ENCODE measurements at regions not wholly inside any gene's neighbourhood (a gene's known extent, or its start where the extent isn't known, plus 50 kb on each side); places are given as distances from the start of the nearest gene placed in this dataset.

DNA sequence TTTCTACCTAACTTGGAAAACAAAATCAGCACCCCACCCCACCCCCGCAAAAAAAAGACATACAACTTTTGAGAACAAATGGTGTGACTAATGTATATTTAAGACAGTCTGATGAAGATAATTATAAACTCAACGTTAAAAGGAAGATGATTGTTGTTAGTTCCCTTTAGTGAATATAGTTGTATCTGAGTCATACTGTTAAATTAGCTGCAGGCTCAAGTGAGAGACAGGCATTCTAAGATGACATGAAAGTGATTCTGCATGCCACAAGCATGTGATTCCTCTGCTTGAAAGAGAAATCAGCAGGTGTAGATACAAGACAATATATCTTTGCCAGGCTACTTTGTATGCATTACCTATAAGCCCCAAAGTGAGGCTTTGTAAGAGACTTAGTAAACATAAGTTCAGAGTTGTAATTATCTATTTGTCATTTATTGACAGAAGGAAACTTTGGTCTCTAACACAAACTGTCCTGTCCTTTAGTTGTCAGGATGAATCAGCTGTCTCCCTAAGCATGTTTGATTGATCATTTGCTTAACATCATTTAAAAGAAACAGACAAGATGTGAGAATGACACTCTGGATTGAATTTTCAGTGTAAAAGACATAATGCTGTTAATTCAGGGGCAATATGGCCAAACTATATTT lies 319.4 kb upstream of the HTR2A start:
- ATAC-seq (no peak), DNase-seq (no peak)
- no peaks in the 10 kb centered on the region for H3K36me3 ChIP-seq (ENCODE audit: low read depth)
- intact Hi-C loops (cut with DNase I, micrococcal nuclease) = no loop called here
- H3K4me1 ChIP-seq (ENCODE audit: low read depth) = no peaks in the 10 kb centered on the region
- peaks cover 3% of the 10 kb centered on the region for H3K9me3 ChIP-seq
- H3K4me3 ChIP-seq = no peak overlapping the region
- TF ChIP-seq, protein P1, sequence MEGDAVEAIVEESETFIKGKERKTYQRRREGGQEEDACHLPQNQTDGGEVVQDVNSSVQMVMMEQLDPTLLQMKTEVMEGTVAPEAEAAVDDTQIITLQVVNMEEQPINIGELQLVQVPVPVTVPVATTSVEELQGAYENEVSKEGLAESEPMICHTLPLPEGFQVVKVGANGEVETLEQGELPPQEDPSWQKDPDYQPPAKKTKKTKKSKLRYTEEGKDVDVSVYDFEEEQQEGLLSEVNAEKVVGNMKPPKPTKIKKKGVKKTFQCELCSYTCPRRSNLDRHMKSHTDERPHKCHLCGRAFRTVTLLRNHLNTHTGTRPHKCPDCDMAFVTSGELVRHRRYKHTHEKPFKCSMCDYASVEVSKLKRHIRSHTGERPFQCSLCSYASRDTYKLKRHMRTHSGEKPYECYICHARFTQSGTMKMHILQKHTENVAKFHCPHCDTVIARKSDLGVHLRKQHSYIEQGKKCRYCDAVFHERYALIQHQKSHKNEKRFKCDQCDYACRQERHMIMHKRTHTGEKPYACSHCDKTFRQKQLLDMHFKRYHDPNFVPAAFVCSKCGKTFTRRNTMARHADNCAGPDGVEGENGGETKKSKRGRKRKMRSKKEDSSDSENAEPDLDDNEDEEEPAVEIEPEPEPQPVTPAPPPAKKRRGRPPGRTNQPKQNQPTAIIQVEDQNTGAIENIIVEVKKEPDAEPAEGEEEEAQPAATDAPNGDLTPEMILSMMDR (IDR thresholded peaks at IDR 0.05) = no peak

DNA sequence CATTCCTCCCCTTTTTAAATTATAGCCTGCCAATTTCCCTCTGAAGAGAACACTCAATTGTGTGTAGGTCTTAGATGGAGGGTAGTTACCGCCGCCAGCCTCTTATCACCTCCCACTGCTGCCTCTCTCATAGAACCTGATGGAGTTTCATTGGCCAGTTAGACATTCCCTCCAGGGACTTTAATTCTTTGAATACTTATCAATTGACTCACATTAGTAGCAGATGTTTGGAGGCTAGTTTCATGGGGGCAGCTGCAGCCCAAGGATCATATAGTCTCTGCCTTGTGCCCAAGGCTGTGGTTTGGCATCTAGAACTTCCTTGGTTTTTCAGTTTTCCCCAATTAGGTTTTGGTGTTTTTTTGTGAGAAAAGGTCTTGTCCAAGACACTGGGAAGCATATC lies 318.9 kb upstream of the HTR2A start:
- Histone ChIP-seq H3K36me3 (ENCODE audit: low read depth) (no peaks in the 10 kb centered on the region), H3K9me3 (peaks cover 3% of the 10 kb centered on the region), H3K4me1 (ENCODE audit: low read depth) (no peaks in the 10 kb centered on the region), H3K4me3 (no peak overlapping the region)
- TF ChIP-seq, protein P1 (IDR thresholded peaks at IDR 0.05) = no peak
- intact Hi-C loops (cut with DNase I, micrococcal nuclease) = no loop called here
- DNase-seq (no peak), ATAC-seq (no peak)

DNA sequence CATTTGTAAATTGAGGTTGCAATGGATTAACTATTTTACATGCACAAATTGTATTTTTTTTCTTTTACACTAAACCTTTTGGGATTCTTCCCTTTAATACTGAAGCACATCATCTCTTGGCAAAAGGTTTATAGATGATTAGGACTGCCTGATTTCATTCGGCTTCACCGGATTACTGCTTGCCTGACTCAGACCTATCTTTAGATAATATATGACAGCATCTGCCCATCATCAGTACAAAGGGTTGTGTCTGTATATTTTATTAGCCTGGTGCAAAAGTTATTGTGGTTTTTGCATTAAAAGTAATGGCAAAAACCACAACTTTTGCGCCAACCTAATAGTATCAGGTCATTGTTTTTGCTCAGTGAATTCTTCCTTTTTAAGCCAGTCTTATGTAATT lies 316.2 kb upstream of the HTR2A start:
- Histone ChIP-seq H3K4me1 (ENCODE audit: low read depth) (no peaks in the 10 kb centered on the region), H3K9me3 (peaks cover 3% of the 10 kb centered on the region), H3K36me3 (ENCODE audit: low read depth) (no peaks in the 10 kb centered on the region), H3K4me3 (no peak overlapping the region)
- intact Hi-C loops (cut with DNase I, micrococcal nuclease) = no loop called here
- DNase-seq (no peak), ATAC-seq (no peak)
- TF ChIP-seq, protein P1 (IDR thresholded peaks at IDR 0.05) = no peak

DNA sequence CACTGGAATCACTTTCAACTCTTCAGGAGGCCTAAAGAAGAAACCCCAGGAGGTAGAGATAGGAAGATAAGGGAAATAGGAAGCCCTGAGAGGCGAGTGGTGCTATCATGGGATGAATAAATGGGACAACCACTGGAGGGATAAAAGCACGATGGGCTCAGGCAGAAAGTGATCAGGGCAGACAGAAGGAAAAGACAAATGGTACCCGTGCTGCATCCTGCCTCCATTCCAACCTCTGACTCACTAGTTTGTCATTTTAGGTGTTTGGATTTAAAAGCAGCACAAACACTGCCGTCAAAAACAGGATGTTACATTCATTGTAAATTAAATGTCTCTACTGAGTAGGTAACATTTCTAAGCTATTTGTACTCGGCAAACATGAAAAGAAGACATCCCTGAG lies 314.3 kb upstream of the HTR2A start:
- Histone ChIP-seq H3K4me1 (ENCODE audit: low read depth) (no peaks in the 10 kb centered on the region), H3K4me3 (no peak overlapping the region), H3K36me3 (ENCODE audit: low read depth) (no peaks in the 10 kb centered on the region), H3K9me3 (peaks cover 3% of the 10 kb centered on the region)
- ATAC-seq (no peak), DNase-seq (no peak)
- intact Hi-C loops (cut with DNase I, micrococcal nuclease) = no loop called here
- TF ChIP-seq, protein P1 (IDR thresholded peaks at IDR 0.05) = no peak

DNA sequence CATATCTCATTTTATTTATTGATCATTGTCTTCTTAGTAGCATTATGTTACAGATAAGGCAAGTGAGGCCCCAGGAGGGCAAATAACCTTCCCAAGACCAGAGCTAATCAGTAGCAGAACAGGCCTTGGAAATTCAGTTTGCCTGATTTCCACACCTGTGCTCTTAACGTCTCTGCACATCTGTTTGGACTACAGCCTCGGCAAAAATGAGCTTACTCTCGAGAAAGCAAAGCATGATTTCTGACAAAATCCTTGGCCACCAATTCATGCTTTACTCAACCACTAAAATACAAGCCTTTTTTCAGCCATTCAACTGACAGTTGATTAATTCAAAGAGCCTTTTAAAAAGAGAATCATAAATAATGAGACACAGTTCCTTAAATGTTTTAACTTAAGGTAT lies 309.3 kb upstream of the HTR2A start:
- Histone ChIP-seq H3K36me3 (ENCODE audit: low read depth) (no peaks in the 10 kb centered on the region), H3K4me1 (ENCODE audit: low read depth) (no peaks in the 10 kb centered on the region), H3K4me3 (no peak overlapping the region), H3K9me3 (peaks cover 7% of the 10 kb centered on the region)
- ATAC-seq = no peak
- TF ChIP-seq, protein P1 (IDR thresholded peaks at IDR 0.05) = no peak
- intact Hi-C loops (cut with DNase I, micrococcal nuclease) = no loop called here
- DNase-seq = no peak
